HG02623 (cell line): ENCODE measurements at regions not wholly inside any gene's neighbourhood (a gene's known extent, or its start where the extent isn't known, plus 50 kb on each side); places are given as distances from the start of the nearest gene placed in this dataset.

Experiments used
- ATAC-seq: cut with Tn5 transposase; IDR thresholded peaks from one replicate; pipeline ENCODE4 v1.9.1; 2021; ENCODE audit warnings: moderate library complexity; ENCODE audit not compliant: unreplicated experiment

DNA sequence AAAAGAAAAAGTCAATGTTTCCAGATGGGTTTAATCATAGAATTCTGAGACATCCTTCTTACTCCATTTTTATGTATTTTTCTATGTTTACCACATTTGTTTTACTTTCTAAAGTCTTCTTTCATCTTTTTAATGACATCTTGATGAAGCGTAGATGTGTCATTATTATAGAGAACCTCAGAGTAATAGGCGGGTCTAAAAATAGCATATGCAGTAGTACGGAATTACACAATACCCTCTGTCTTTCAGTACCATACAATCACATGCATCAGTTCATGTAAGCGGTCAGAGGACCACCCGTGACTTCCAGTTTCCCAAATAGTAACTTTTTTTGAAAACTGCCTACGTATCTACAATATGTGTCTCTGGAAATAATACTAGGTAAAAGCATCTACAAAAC is 224.0 kb downstream of the PLOD2 start:
- no peak for ATAC-seq

DNA sequence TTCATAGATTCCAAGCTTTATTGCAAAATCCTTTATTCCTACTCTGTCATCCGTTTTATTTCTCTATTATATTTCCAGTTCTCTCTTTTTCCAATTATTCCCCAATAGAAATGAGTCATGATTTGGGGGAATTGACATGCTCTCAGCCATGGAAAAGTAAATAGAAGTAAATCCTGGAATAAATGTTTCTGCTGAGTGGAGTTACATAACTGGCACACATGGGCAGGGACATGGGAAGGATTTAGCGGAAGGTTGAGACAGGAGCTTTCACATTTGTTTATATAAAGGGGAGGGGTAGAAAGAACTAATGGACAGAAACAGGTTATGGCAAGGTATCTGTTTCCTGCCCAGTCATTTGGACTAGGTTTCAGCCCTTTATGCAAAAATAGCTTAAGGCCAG is 221.6 kb downstream of the PLOD2 start:
- ATAC-seq = no peak

DNA sequence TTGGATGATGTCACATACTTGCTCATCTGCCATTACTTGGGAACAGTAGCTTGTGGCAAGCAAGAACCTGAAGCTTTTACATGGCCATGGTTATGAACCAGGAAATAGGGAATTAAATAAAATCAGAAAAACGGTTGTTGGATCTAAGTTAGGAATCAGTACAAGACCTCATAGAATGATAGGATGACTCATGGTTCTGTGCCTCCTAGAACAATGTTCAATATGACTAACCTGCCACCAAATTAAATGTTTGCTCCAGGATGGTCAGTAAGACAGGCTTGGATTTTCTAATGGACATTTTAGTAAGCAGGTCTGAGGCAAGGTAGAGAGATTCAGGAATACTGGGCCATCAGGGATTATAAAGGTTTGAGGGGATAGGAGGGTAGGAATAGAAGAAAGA is 218.9 kb downstream of the PLOD2 start:
- ATAC-seq = no peak

DNA sequence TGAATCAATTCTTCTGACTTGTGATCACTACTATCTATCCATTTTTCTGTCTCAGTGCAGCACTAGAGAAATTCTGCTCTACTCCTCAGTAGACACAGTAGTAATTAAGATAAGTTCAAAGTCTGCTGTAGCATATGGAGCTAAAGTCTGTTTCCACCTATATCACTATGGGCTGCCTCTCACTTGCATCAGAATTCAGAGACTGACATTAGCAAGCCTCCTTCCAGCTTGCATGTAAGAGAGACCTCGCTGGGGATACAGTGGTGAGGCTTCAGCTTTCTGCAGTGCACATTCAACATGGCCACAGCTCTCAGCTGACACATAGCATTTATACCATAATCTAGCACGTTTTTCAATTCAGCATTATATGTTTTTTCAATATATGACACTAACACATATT is 217.0 kb downstream of the PLOD2 start:
- no peak for ATAC-seq

DNA sequence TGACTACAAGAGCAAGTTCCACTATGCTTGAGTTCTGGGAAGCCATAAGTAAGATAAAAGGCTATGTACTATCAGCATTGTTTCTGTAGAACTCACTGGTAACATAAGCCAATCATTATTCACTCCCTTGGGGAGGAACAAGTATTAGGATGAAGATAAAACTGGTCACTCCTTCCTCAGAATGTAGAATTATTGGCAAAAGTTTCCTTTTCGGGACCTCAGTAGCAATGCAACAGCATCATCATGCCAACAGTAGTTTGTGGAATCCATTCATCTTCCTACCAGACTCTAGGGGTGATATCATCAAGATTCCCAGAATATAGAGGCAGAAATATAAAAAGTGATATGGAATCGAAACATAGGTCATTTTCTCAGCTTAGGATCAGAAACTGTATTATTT is 209.5 kb downstream of the PLOD2 start:
- ATAC-seq = no peak

DNA sequence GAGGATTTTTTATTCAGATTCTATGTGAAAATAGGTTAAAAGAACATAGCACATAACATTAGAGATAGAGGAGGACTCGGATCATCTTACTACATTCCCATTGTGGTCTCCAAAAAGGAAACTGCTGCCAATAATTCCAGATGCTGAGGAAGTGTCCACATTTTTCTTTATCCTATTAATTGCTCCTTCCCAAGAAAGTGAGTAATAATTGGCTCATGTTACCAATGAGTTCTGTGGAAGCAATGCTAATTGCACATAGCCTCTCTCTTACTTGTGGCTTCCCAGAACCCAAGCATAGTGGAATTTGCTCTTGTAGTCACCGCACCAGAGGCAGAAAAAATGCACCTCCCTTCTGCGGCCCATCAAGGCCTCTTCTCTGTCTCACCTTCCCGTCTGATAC is 208.4 kb downstream of the PLOD2 start:
- ATAC-seq = no peak

DNA sequence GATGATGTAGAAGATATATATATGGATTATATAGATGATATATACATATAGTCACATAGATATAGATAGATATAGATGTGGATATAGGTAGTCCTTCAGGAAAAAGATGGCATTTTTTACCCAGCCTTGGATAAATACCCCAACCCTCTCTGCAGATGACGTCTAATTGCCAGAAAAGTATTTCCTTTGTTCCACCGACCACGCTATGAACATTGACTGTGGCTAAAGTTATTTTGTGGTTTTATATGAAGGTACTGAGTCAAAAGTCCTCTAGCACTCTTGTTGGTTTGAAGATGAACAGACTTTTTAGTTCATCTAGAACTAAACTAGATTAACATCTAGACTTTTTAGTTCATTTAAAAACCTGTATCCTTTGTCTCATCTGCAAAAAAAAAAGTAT is 207.7 kb downstream of the PLOD2 start:
- ATAC-seq = no peak

DNA sequence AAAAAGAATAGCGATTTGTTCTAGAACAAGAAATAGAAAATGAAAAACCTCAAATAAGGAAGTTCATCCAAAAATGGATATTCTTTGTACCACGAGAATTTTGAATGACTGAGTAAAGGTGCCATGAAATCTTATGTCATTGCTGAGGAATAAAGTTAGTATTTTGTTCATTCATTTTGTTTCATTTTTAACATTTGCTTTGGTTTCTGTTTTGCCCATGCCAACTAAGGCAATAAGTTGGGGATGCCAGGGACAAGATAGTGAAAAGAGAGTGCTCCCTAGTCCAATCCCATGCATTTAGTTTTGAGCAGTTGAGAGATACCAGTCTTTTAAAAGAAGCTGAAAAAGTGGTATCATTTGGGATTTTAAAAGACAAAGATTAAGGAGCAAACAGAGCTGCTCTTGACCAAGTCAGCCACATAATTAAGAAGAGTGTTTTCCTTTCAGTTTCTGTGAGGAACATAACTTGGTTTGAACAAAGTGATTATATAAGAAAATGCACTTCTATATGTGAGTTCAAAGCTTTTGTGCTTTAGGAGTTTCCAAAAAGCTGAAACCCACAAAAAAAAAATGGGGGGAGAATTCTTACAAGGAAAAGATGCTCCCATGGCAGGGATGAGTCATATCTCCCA is 201.4 kb downstream of the PLOD2 start:
- no peak for ATAC-seq

DNA sequence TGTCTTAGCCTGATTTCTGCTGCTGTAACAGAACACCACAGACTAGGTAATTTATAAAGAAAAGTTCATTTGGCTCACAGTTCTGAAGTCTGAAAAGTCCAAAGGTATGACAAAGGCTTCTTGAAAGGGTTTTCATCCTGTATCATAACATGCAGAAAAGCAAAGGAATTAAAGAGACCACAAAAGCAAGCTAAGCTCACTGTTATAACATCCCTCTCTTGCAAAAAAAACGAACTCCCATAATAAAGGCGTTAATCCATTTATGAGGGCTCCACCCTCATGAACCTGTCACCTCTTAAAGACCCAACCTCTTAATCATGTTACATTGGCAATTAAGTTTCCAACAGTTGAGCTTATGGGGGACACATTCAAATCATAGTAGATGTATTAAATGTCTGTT is 197.9 kb downstream of the PLOD2 start:
- ATAC-seq = no peak

DNA sequence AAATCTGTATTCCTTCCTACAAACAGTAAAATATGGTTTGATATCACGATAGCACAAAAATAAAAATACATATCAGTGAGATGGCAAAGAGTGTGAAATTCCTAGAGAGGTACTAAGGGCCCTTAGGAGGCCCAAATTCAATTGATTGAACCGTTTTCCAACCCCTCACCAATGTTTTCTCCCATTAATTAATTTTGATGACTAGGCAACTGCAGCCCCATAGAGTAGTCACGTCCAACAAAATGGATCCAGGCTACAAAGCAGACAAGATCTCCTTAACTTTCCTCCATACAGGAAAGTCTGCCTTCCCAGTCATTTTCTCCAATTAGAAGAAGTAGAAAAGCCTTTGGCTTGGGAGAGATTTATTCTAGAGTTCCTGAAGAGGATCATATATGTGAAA is 193.9 kb downstream of the PLOD2 start:
- ATAC-seq = no peak

DNA sequence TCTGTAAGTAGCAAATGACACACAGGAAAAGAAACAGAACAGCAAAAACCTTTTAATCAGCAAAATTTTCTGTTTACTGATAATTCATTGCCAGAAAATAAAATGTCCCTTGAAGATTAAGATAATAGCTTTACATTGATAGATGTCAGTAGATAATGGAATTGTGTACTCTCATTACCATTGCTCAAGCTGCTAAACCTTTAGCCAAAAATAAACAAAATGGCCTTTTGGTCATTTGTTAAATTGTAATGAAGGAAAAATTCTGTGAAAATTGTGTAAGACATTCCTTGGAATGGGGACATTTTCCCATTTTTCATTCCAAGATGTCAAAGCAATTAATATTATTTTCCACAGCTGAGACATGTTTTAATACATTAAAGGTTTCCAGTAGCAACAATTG is 189.8 kb downstream of the PLOD2 start:
- no peak for ATAC-seq

DNA sequence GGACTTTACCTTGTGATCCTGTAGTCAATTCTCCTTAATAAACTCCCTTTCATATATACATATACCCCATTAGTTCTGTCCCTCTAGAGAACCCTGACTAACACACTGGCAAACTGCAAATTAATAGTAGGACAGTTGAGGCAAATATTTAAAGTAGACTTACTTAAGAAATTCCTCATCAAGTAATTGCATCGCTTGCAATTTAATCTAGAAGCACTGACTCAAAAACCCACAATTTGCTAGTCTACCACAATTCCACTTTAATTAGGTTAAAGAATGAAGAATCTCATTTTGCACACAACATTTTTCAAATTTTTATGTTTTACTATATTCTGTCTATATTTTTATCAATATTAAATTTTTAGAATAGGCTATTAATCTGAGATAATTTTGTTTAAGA is 188.1 kb downstream of the PLOD2 start:
- no peak for ATAC-seq

DNA sequence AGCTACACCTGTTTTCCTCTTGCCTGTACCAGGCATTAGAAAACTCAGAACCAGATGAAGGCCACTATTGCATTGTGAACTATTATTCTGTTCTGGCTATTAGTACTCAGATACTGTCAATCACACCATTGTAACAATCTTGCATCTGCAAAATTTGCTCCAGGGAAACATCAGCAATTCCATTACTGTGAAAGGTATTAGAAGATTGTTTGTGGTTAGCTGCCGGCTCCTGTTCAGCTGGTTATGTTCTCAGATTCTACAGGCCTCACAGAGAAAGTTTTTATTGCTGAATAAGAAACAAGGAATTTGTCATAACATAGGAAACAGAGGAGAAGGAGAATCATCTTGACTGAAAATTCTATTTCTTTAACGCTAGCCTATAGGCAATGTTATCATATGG is 179.9 kb downstream of the PLOD2 start:
- no peak for ATAC-seq

DNA sequence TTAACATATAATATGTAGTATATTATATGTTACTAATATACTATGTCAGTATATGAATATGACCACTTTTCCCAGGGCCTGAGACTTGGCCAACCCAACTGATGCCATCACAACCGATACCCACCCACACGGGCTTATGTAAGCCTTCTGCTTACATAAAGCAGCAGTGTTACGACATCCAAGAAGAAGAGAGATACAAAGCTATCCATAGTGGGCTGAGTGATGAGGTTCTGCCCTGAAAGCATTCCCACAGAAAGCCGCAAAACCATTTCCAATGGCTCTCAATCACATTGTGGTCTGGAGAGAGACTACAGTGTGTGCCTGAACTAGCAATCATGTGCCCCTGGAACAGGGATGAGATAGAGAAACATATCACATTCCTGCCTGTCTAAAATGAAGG is 177.9 kb downstream of the PLOD2 start:
- ATAC-seq = no peak
